HL-60 (cell line): ENCODE measurements at regions not wholly inside any gene's neighbourhood (a gene's known extent, or its start where the extent isn't known, plus 50 kb on each side); places are given as distances from the start of the nearest gene placed in this dataset.

ENCODE experiments used
- DNase-seq, 2 experiments: peaks; one replicate each; pipeline ENCODE4 v3.0.0-alpha.2; 2010 to 2020; ENCODE audit warnings: low read depth in 1 of 2, low spot score in 1 of 2
- H3K27ac ChIP-seq: fragments of 250-450 bp; sonication (Bioruptor Pico); replicated peaks from 2 replicates; pipeline ENCODE4 v1.5.1; 2020; ENCODE audit warnings: mild to moderate bottlenecking, moderate library complexity
- H3K27me3 ChIP-seq: fragments of 250-450 bp; sonication (Bioruptor Pico); 2 replicates; pipeline ENCODE4 v1.5.1; 2021; ENCODE audit warnings: mild to moderate bottlenecking, moderate library complexity; ENCODE audit not compliant: insufficient read depth, poor library complexity, severe bottlenecking
- H3K4me3 ChIP-seq: replicated peaks from 2 replicates; pipeline ENCODE4 v1.5.1; 2011; ENCODE audit warnings: mild to moderate bottlenecking, control low read depth, low read length; ENCODE audit not compliant: insufficient read depth
- GABPA ChIP-seq: IDR thresholded peaks from 2 replicates; pipeline ENCODE4 v1.6.1; 2012; ENCODE audit warnings: low read depth
- POLR2AphosphoS5 ChIP-seq: IDR thresholded peaks from 2 replicates; pipeline ENCODE4 v1.6.1; 2012; ENCODE audit warnings: low read depth
- REST ChIP-seq: IDR thresholded peaks from 2 replicates; pipeline ENCODE4 v1.6.1; 2012; ENCODE audit warnings: low read depth; ENCODE audit not compliant: insufficient replicate concordance
- SPI1 ChIP-seq: IDR thresholded peaks from 2 replicates; pipeline ENCODE4 v1.6.1; 2012; ENCODE audit warnings: low read depth, mild to moderate bottlenecking, borderline replicate concordance
- TF ChIP-seq, protein P1 (sequence below): IDR thresholded peaks from one replicate; pipeline ENCODE4 v1.5.1; 2011; ENCODE audit warnings: low read length, control low read depth, inconsistent platforms; ENCODE audit not compliant: insufficient read depth

DNA sequence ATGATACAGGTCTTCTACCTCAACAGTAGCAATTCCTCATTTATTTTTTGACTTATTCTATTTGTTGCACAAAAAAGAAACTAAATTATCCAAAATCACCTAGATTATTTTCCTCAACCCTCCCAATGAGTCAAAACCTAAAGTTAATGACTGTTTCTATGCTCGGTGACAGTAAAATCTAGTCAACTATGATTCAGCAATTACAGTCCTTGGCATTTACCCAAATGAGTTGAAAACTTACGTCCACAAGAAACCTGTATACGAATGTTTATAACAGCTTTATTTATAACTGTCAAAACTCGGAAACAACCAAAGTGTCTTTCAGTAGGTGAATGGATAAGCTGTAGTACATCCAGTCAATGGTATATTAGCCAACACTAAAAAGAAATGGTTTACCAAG lies 439.3 kb downstream of the CBLN2 start:
- no peak for TF ChIP-seq POLR2AphosphoS5
- no peak for TF ChIP-seq SPI1
- TF ChIP-seq GABPA = no peak
- TF ChIP-seq, protein P1, sequence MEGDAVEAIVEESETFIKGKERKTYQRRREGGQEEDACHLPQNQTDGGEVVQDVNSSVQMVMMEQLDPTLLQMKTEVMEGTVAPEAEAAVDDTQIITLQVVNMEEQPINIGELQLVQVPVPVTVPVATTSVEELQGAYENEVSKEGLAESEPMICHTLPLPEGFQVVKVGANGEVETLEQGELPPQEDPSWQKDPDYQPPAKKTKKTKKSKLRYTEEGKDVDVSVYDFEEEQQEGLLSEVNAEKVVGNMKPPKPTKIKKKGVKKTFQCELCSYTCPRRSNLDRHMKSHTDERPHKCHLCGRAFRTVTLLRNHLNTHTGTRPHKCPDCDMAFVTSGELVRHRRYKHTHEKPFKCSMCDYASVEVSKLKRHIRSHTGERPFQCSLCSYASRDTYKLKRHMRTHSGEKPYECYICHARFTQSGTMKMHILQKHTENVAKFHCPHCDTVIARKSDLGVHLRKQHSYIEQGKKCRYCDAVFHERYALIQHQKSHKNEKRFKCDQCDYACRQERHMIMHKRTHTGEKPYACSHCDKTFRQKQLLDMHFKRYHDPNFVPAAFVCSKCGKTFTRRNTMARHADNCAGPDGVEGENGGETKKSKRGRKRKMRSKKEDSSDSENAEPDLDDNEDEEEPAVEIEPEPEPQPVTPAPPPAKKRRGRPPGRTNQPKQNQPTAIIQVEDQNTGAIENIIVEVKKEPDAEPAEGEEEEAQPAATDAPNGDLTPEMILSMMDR = no peak
- no peak for TF ChIP-seq REST
- no peak for DNase-seq
- Histone ChIP-seq H3K27ac (no peak overlapping the region), H3K4me3 (no peak overlapping the region), H3K27me3 (no peaks in the 10 kb centered on the region)

GRCh38 chr18:72102412-72102811 lies 441.7 kb downstream of the CBLN2 start:
- no peak for TF ChIP-seq POLR2AphosphoS5
- TF ChIP-seq, protein P1 = no peak
- TF ChIP-seq REST = no peak
- no peak for TF ChIP-seq SPI1
- TF ChIP-seq GABPA = no peak
- no peak overlapping the region for H3K4me3 ChIP-seq
- no peak overlapping the region for H3K27ac ChIP-seq
- H3K27me3 ChIP-seq = no peaks in the 10 kb centered on the region
- no peak for DNase-seq

GRCh38 chr18:72100465-72101004 lies 443.6 kb downstream of the CBLN2 start:
- Histone ChIP-seq H3K4me3 (no peak overlapping the region), H3K27me3 (no peaks in the 10 kb centered on the region), H3K27ac (no peak overlapping the region)
- DNase-seq = no peak
- TF ChIP-seq GABPA (no peak), POLR2AphosphoS5 (no peak), REST (no peak), SPI1 (no peak)
- TF ChIP-seq, protein P1 = no peak
